Caco-2 (cell line): ENCODE measurements at regions not wholly inside any gene's neighbourhood (a gene's known extent, or its start where the extent isn't known, plus 50 kb on each side); places are given as distances from the start of the nearest gene placed in this dataset.

ENCODE experiments used
- BruUV-seq: library from RNA; stranded (reverse); fragments of 400-500 nt; replicated peaks from 2 replicates; lab custom pipeline; 2021; lab: Mats Ljungman, UMichigan
- CTCF ChIA-PET: fragments of 300-600 bp; sonication (Branson Sonifier 250); formaldehyde crosslinking; loops from one replicate; lab custom pipeline; 2022; ENCODE audit warnings: antibody characterized with exemption; lab: Charles Lee
- POLR2A ChIA-PET: fragments of 300-600 bp; sonication (Branson Sonifier 250); formaldehyde crosslinking; loops from one replicate; lab custom pipeline; 2022; ENCODE audit warnings: antibody characterized with exemption; lab: Charles Lee
- DNase-seq, 2 experiments: peaks; one replicate each; pipeline versions ENCODE4 v3.0.0 to v3.0.0-alpha.2; 2020 to 2022
- H3K27me3 ChIP-seq: replicated peaks from 2 replicates; pipeline ENCODE4 v1.6.0; 2011; ENCODE audit warnings: low read length; ENCODE audit not compliant: control insufficient read depth, insufficient read depth
- H3K36me3 ChIP-seq: 2 replicates; pipeline ENCODE4 v1.5.1; 2011; ENCODE audit warnings: low read length; ENCODE audit not compliant: control insufficient read depth, insufficient read depth
- H3K4me1 ChIP-seq: fragments of 250-450 bp; sonication (Bioruptor Pico); 2 replicates; pipeline ENCODE4 v1.5.1; 2020; ENCODE audit warnings: mild to moderate bottlenecking
- H3K4me3 ChIP-seq: 2 replicates; pipeline ENCODE4 v1.5.1; 2011; ENCODE audit warnings: low read depth, mild to moderate bottlenecking, control low read depth, low read length
- H3K9me3 ChIP-seq: fragments of 250-450 bp; sonication (Bioruptor Pico); 2 replicates; pipeline ENCODE4 v1.5.1; 2020; ENCODE audit warnings: mild to moderate bottlenecking, moderate library complexity
- H3K27ac Mint-ChIP-seq: one replicate; pipeline ENCODE4 v1.8.0; 2022; ENCODE audit warnings: mixed read lengths; ENCODE audit not compliant: unreplicated experiment
- H3K27me3 Mint-ChIP-seq: one replicate; pipeline ENCODE4 v1.8.0; 2022; ENCODE audit warnings: mixed read lengths; ENCODE audit not compliant: insufficient read depth, unreplicated experiment
- H3K36me3 Mint-ChIP-seq: one replicate; pipeline ENCODE4 v1.8.0; 2022; ENCODE audit warnings: mild to moderate bottlenecking, mixed read lengths; ENCODE audit not compliant: insufficient read depth, unreplicated experiment
- H3K4me1 Mint-ChIP-seq: one replicate; pipeline ENCODE4 v1.8.0; 2022; ENCODE audit warnings: low read depth, mixed read lengths; ENCODE audit not compliant: unreplicated experiment
- H3K4me3 Mint-ChIP-seq: one replicate; pipeline ENCODE4 v1.8.0; 2022; ENCODE audit warnings: mild to moderate bottlenecking, moderate library complexity, mixed read lengths; ENCODE audit not compliant: unreplicated experiment
- H3K9me3 Mint-ChIP-seq: one replicate; pipeline ENCODE4 v1.8.0; 2022; ENCODE audit warnings: mixed read lengths; ENCODE audit not compliant: unreplicated experiment
- intact Hi-C: fragments of 100-400 bp; cut with micrococcal nuclease; formaldehyde crosslinking; loops from one replicate; pipeline ENCODE4 v1.10.0; 2022; ENCODE audit not compliant: unreplicated experiment
- TF ChIP-seq, protein P1 (sequence below), 2 experiments: fragments of 200-600 bp in 1 of 2; IDR thresholded peaks; 1 replicate in 1 of 2; 2 replicates in 1 of 2; pipeline versions ENCODE4 v1.5.1 to v1.8.0; 2011 to 2022; ENCODE audit warnings: antibody characterized with exemption in 1 of 2, control low read depth in 1 of 2, inconsistent platforms in 1 of 2, low read depth in 1 of 2, low read length in 1 of 2, mild to moderate bottlenecking in 1 of 2, moderate library complexity in 1 of 2; ENCODE audit not compliant: insufficient read depth in 1 of 2, severe bottlenecking in 1 of 2, unreplicated experiment in 1 of 2

GRCh38 chr20:12502443-12502842, 506.3 kb upstream of the SPTLC3 start:
- ChIA-PET POLR2A (no interaction called here), CTCF (no interaction called here)
- DNase-seq, result no peak
- H3K36me3 ChIP-seq, result no peaks in the 10 kb centered on the region
- TF ChIP-seq, protein P1, sequence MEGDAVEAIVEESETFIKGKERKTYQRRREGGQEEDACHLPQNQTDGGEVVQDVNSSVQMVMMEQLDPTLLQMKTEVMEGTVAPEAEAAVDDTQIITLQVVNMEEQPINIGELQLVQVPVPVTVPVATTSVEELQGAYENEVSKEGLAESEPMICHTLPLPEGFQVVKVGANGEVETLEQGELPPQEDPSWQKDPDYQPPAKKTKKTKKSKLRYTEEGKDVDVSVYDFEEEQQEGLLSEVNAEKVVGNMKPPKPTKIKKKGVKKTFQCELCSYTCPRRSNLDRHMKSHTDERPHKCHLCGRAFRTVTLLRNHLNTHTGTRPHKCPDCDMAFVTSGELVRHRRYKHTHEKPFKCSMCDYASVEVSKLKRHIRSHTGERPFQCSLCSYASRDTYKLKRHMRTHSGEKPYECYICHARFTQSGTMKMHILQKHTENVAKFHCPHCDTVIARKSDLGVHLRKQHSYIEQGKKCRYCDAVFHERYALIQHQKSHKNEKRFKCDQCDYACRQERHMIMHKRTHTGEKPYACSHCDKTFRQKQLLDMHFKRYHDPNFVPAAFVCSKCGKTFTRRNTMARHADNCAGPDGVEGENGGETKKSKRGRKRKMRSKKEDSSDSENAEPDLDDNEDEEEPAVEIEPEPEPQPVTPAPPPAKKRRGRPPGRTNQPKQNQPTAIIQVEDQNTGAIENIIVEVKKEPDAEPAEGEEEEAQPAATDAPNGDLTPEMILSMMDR (IDR thresholded peaks at IDR 0.05; ENCODE audit: insufficient read depth in 1 of 2, low read depth in 1 of 2, low read length in 1 of 2, severe bottlenecking in 1 of 2, unreplicated experiment in 1 of 2), result no peak
- H3K9me3 Mint-ChIP-seq, result no peaks in the 10 kb centered on the region
- H3K4me3 Mint-ChIP-seq, result no peak overlapping the region
- H3K27me3 ChIP-seq, result no peaks in the 10 kb centered on the region
- no peaks in the 10 kb centered on the region for H3K4me1 ChIP-seq
- no peaks in the 10 kb centered on the region for H3K4me1 Mint-ChIP-seq
- intact Hi-C loops, result no loop called here
- H3K4me3 ChIP-seq, result no peak overlapping the region
- peaks cover 12% of the 10 kb centered on the region for H3K27me3 Mint-ChIP-seq
- no peaks in the 10 kb centered on the region for H3K36me3 Mint-ChIP-seq
- H3K9me3 ChIP-seq, result no peaks in the 10 kb centered on the region
- H3K27ac Mint-ChIP-seq, result no peak overlapping the region
- BruUV-seq, result no TSS peak

- POLR2A ChIA-PET, result no interaction called here
- no TSS peak for BruUV-seq
Observed at GRCh38 chr20:12504779-12505178, 504.0 kb upstream of the SPTLC3 start.

GRCh38 chr20:12511499-12511898, 497.3 kb upstream of the SPTLC3 start:
- Mint-ChIP-seq H3K4me1 (no peaks in the 10 kb centered on the region), H3K27ac (no peak overlapping the region), H3K9me3 (no peaks in the 10 kb centered on the region), H3K4me3 (no peak overlapping the region), H3K27me3 (peaks cover 12% of the 10 kb centered on the region), H3K36me3 (no peaks in the 10 kb centered on the region)
- no peaks in the 10 kb centered on the region for H3K27me3 ChIP-seq
- DNase-seq, result no peak
- BruUV-seq, result no TSS peak
- intact Hi-C loops, result no loop called here
- no peaks in the 10 kb centered on the region for H3K9me3 ChIP-seq
- CTCF ChIA-PET, result no interaction called here
- H3K4me3 ChIP-seq, result no peak overlapping the region
- H3K36me3 ChIP-seq, result no peaks in the 10 kb centered on the region
- H3K4me1 ChIP-seq, result no peaks in the 10 kb centered on the region
- TF ChIP-seq, protein P1 (IDR thresholded peaks at IDR 0.05; ENCODE audit: insufficient read depth in 1 of 2, low read depth in 1 of 2, low read length in 1 of 2, severe bottlenecking in 1 of 2, unreplicated experiment in 1 of 2), result no peak
- POLR2A ChIA-PET, result no interaction called here

More at GRCh38 chr20:12504779-12505178, 504.0 kb upstream of the SPTLC3 start:
- Histone ChIP-seq H3K9me3 (no peaks in the 10 kb centered on the region), H3K4me3 (no peak overlapping the region), H3K36me3 (no peaks in the 10 kb centered on the region), H3K4me1 (no peaks in the 10 kb centered on the region), H3K27me3 (no peaks in the 10 kb centered on the region)
- TF ChIP-seq, protein P1 (IDR thresholded peaks at IDR 0.05; ENCODE audit: insufficient read depth in 1 of 2, low read depth in 1 of 2, low read length in 1 of 2, severe bottlenecking in 1 of 2, unreplicated experiment in 1 of 2), result no peak
- Mint-ChIP-seq H3K4me3 (no peak overlapping the region), H3K9me3 (no peaks in the 10 kb centered on the region), H3K27ac (no peak overlapping the region), H3K36me3 (no peaks in the 10 kb centered on the region), H3K27me3 (peaks cover 17% of the 10 kb centered on the region), H3K4me1 (no peaks in the 10 kb centered on the region)
- intact Hi-C loops, result no loop called here
- DNase-seq, result no peak
- CTCF ChIA-PET, result no interaction called here
